Caco-2 (cell line): ENCODE measurements at regions not wholly inside any gene's neighbourhood (a gene's known extent, or its start where the extent isn't known, plus 50 kb on each side); places are given as distances from the start of the nearest gene placed in this dataset.

Experiments
- BruUV-seq: library from RNA; stranded (reverse); fragments of 400-500 nt; replicated peaks from 2 replicates; lab custom pipeline; 2021; lab: Mats Ljungman, UMichigan
- CTCF ChIA-PET: fragments of 300-600 bp; sonication (Branson Sonifier 250); formaldehyde crosslinking; loops from one replicate; lab custom pipeline; 2022; ENCODE audit warnings: antibody characterized with exemption; lab: Charles Lee
- POLR2A ChIA-PET: fragments of 300-600 bp; sonication (Branson Sonifier 250); formaldehyde crosslinking; loops from one replicate; lab custom pipeline; 2022; ENCODE audit warnings: antibody characterized with exemption; lab: Charles Lee
- DNase-seq, 2 experiments: peaks; one replicate each; pipeline versions ENCODE4 v3.0.0 to v3.0.0-alpha.2; 2020 to 2022
- H3K27me3 ChIP-seq: replicated peaks from 2 replicates; pipeline ENCODE4 v1.6.0; 2011; ENCODE audit warnings: low read length; ENCODE audit not compliant: control insufficient read depth, insufficient read depth
- H3K36me3 ChIP-seq: 2 replicates; pipeline ENCODE4 v1.5.1; 2011; ENCODE audit warnings: low read length; ENCODE audit not compliant: control insufficient read depth, insufficient read depth
- H3K4me1 ChIP-seq: fragments of 250-450 bp; sonication (Bioruptor Pico); 2 replicates; pipeline ENCODE4 v1.5.1; 2020; ENCODE audit warnings: mild to moderate bottlenecking
- H3K4me3 ChIP-seq: 2 replicates; pipeline ENCODE4 v1.5.1; 2011; ENCODE audit warnings: low read depth, mild to moderate bottlenecking, control low read depth, low read length
- H3K9me3 ChIP-seq: fragments of 250-450 bp; sonication (Bioruptor Pico); 2 replicates; pipeline ENCODE4 v1.5.1; 2020; ENCODE audit warnings: mild to moderate bottlenecking, moderate library complexity
- H3K27ac Mint-ChIP-seq: one replicate; pipeline ENCODE4 v1.8.0; 2022; ENCODE audit warnings: mixed read lengths; ENCODE audit not compliant: unreplicated experiment
- H3K27me3 Mint-ChIP-seq: one replicate; pipeline ENCODE4 v1.8.0; 2022; ENCODE audit warnings: mixed read lengths; ENCODE audit not compliant: insufficient read depth, unreplicated experiment
- H3K36me3 Mint-ChIP-seq: one replicate; pipeline ENCODE4 v1.8.0; 2022; ENCODE audit warnings: mild to moderate bottlenecking, mixed read lengths; ENCODE audit not compliant: insufficient read depth, unreplicated experiment
- H3K4me1 Mint-ChIP-seq: one replicate; pipeline ENCODE4 v1.8.0; 2022; ENCODE audit warnings: low read depth, mixed read lengths; ENCODE audit not compliant: unreplicated experiment
- H3K4me3 Mint-ChIP-seq: one replicate; pipeline ENCODE4 v1.8.0; 2022; ENCODE audit warnings: mild to moderate bottlenecking, moderate library complexity, mixed read lengths; ENCODE audit not compliant: unreplicated experiment
- H3K9me3 Mint-ChIP-seq: one replicate; pipeline ENCODE4 v1.8.0; 2022; ENCODE audit warnings: mixed read lengths; ENCODE audit not compliant: unreplicated experiment
- CTCF ChIP-seq, 2 experiments: fragments of 200-600 bp in 1 of 2; IDR thresholded peaks; 1 replicate in 1 of 2; 2 replicates in 1 of 2; pipeline versions ENCODE4 v1.5.1 to v1.8.0; 2011 to 2022; ENCODE audit warnings: antibody characterized with exemption in 1 of 2, control low read depth in 1 of 2, inconsistent platforms in 1 of 2, low read depth in 1 of 2, low read length in 1 of 2, mild to moderate bottlenecking in 1 of 2, moderate library complexity in 1 of 2; ENCODE audit not compliant: insufficient read depth in 1 of 2, severe bottlenecking in 1 of 2, unreplicated experiment in 1 of 2
- intact Hi-C: fragments of 100-400 bp; cut with micrococcal nuclease; formaldehyde crosslinking; loops from one replicate; pipeline ENCODE4 v1.10.0; 2022; ENCODE audit not compliant: unreplicated experiment

GRCh38 chrX:125402807-125403206 is 83.1 kb downstream of the TEX13C start:
- Mint-ChIP-seq H3K27ac (no peak overlapping the region), H3K36me3 (no peaks in the 10 kb centered on the region), H3K27me3 (no peaks in the 10 kb centered on the region), H3K9me3 (no peaks in the 10 kb centered on the region), H3K4me3 (no peak overlapping the region), H3K4me1 (no peaks in the 10 kb centered on the region)
- POLR2A ChIA-PET, result no interaction called here
- no peaks in the 10 kb centered on the region for H3K27me3 ChIP-seq
- H3K9me3 ChIP-seq, result no peaks in the 10 kb centered on the region
- CTCF ChIA-PET, result no interaction called here
- no peak overlapping the region for H3K4me3 ChIP-seq
- H3K4me1 ChIP-seq, result no peaks in the 10 kb centered on the region
- no peaks in the 10 kb centered on the region for H3K36me3 ChIP-seq
- intact Hi-C loops, result no loop called here
- DNase-seq, result no peak
- no peak for TF ChIP-seq CTCF (IDR thresholded peaks at IDR 0.05; ENCODE audit: insufficient read depth in 1 of 2, low read depth in 1 of 2, low read length in 1 of 2, severe bottlenecking in 1 of 2, unreplicated experiment in 1 of 2)
- BruUV-seq, result no TSS peak

- Histone ChIP-seq H3K27me3 (no peaks in the 10 kb centered on the region), H3K9me3 (no peaks in the 10 kb centered on the region), H3K4me1 (no peaks in the 10 kb centered on the region), H3K4me3 (no peak overlapping the region), H3K36me3 (no peaks in the 10 kb centered on the region)
- no peaks in the 10 kb centered on the region for H3K36me3 Mint-ChIP-seq
- ChIA-PET POLR2A (no interaction called here), CTCF (no interaction called here)
- TF ChIP-seq CTCF (IDR thresholded peaks at IDR 0.05; ENCODE audit: insufficient read depth in 1 of 2, low read depth in 1 of 2, low read length in 1 of 2, severe bottlenecking in 1 of 2, unreplicated experiment in 1 of 2), result no peak
- H3K27me3 Mint-ChIP-seq, result no peaks in the 10 kb centered on the region
- intact Hi-C loops, result no loop called here
- no TSS peak for BruUV-seq
- H3K9me3 Mint-ChIP-seq, result no peaks in the 10 kb centered on the region
- DNase-seq, result no peak
- no peak overlapping the region for H3K27ac Mint-ChIP-seq
- H3K4me3 Mint-ChIP-seq, result no peak overlapping the region
- H3K4me1 Mint-ChIP-seq, result no peaks in the 10 kb centered on the region
Measured at GRCh38 chrX:125404667-125405160, 85.0 kb downstream of the TEX13C start.

DNA sequence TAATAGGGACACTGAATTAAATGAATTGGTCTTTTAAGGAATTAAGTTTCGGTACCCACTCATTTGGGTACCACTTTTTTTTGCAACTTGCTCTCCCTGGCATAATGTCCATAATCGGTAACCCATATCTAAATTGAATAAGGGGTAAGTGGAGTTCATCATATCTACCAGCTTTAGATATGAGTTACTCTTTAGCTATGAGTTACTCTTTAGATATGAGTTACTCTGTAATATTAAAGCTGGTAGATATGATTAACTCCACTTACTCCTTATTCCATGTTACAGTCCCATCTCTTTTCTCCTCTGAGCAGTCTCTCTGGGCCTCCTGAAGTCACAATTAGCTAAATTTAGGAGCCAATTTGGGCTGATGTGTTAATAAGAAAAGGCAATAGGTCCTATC is 85.7 kb downstream of the TEX13C start:
- Mint-ChIP-seq H3K27ac (no peak overlapping the region), H3K4me1 (no peaks in the 10 kb centered on the region), H3K36me3 (no peaks in the 10 kb centered on the region), H3K9me3 (no peaks in the 10 kb centered on the region), H3K4me3 (no peak overlapping the region), H3K27me3 (no peaks in the 10 kb centered on the region)
- no peak for DNase-seq
- no peaks in the 10 kb centered on the region for H3K36me3 ChIP-seq
- H3K4me3 ChIP-seq, result no peak overlapping the region
- intact Hi-C loops, result no loop called here
- POLR2A ChIA-PET, result no interaction called here
- TF ChIP-seq CTCF (IDR thresholded peaks at IDR 0.05; ENCODE audit: insufficient read depth in 1 of 2, low read depth in 1 of 2, low read length in 1 of 2, severe bottlenecking in 1 of 2, unreplicated experiment in 1 of 2), result no peak
- no peaks in the 10 kb centered on the region for H3K9me3 ChIP-seq
- BruUV-seq, result no TSS peak
- no peaks in the 10 kb centered on the region for H3K27me3 ChIP-seq
- H3K4me1 ChIP-seq, result no peaks in the 10 kb centered on the region
- CTCF ChIA-PET, result no interaction called here
